ENCODE measurements at regions not wholly inside any gene's neighbourhood (a gene's known extent, or its start where the extent isn't known, plus 50 kb on each side); places are given as distances from the start of the nearest gene placed in this dataset.
"Not testable (repeated sequence)": the region's sequence is repeated elsewhere in the genome, so short reads cannot be mapped to it uniquely, and the experiment has no call there.

DNA sequence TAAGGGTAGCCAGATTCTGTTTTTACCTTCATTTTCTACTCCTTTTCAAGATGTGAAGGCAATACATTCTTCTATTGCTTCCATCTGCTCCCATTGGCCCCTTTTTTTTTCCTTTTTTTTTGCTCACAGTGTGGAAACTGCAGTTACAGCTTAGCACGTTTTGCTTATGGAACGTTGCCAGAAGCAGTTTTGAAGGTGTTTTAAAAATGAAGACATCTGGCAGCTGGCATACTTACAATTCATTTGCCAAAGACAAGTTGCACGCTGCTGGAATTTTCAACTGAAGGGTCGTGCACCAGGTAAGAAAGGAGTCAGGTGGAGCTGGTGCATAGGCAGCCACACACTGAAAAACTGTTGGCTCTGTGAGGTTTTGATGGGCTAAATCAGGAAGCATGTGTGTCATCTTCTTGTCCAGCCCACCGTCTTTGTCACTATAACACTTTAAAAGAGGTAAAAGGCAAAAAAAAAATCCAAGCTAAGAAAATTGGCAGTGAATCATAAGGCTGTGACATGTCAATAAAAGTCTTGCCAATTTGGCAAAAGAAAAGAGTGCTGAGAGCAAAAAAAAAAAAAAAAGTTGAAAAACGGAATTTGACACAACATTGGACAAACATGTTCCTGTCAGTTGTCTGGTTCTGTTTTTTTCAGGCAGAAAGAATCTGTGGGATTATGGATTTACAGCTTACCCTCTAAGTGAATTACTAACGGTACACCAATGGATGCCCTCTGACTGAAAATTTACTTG is 225.4 kb upstream of the SOX2 start:
- no peak for DNase-seq (ENCODE audit: low read depth)
- TF ChIP-seq, protein P1, sequence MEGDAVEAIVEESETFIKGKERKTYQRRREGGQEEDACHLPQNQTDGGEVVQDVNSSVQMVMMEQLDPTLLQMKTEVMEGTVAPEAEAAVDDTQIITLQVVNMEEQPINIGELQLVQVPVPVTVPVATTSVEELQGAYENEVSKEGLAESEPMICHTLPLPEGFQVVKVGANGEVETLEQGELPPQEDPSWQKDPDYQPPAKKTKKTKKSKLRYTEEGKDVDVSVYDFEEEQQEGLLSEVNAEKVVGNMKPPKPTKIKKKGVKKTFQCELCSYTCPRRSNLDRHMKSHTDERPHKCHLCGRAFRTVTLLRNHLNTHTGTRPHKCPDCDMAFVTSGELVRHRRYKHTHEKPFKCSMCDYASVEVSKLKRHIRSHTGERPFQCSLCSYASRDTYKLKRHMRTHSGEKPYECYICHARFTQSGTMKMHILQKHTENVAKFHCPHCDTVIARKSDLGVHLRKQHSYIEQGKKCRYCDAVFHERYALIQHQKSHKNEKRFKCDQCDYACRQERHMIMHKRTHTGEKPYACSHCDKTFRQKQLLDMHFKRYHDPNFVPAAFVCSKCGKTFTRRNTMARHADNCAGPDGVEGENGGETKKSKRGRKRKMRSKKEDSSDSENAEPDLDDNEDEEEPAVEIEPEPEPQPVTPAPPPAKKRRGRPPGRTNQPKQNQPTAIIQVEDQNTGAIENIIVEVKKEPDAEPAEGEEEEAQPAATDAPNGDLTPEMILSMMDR (IDR thresholded peaks at IDR 0.05; ENCODE audit: low read length, missing control alignments): no peak
- H3K4me3 ChIP-seq (replicated peaks; ENCODE audit: low read depth, low read length): no peak overlapping the region

DNA sequence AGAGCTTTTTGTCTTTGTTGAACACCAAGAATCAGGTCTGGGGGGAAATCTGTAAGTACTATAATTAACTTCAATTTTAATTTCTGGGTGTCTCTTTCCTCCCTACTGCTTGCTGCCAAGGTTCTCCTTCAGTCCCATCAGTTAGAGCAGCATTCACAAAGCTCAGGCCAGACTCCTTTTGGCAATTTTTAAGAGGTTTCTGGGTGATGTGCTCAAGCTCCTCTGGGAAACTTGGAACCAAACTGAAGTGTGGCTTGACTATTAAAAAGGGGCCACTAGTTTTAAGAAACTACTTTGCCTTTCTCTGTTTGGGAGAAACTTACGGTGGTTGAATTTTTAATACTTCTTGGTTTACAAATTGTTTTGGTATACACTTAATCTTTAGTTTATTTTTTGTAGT is 227.7 kb upstream of the SOX2 start:
- no peak overlapping the region for H3K4me3 ChIP-seq (replicated peaks; ENCODE audit: low read depth, low read length)
- TF ChIP-seq, protein P1 (IDR thresholded peaks at IDR 0.05; ENCODE audit: low read length, missing control alignments): no peak
- no peak for DNase-seq (ENCODE audit: low read depth)

DNA sequence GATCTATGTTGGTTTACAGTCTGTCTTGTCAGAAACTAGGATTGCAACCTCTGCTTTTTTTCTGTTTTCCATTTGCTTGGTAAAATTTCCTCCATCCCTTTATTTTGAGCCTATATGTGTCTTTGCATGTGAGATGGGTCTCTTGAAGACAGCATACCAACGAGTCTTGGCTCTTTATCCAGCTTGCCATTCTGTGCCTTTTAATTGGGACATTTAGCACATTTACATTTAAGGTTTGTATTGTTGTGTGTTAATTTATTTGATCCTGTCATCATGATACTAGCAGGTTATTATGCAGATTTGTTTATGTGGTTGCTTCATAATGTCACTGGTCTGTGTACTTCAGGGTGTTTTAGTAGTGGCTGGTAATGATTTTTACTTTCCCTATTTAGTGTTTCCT is 236.6 kb upstream of the SOX2 start:
- H3K4me3 ChIP-seq (replicated peaks; ENCODE audit: low read depth, low read length); DNase-seq (ENCODE audit: low read depth): not testable (repeated sequence)

DNA sequence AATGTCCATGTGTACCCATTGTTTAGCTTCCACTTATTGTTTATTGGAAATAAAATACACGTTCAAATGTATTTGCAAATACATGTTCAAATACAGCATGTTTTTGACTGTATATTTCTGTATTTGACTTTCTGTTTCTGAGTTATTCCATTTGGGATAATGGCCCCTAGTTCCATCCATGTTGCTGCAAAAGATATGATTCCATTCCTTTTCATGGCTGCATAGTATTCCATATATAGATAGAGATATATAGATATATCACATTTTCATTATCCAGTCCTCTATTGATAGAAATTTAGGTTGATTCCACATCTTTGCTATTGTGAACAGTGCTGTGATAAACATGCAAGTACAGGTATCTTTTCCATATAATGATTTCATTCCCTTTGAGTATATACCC is 241.4 kb upstream of the SOX2 start:
- DNase-seq (ENCODE audit: low read depth): no peak
- H3K4me3 ChIP-seq (replicated peaks; ENCODE audit: low read depth, low read length): no peak overlapping the region
- TF ChIP-seq, protein P1 (IDR thresholded peaks at IDR 0.05; ENCODE audit: low read length, missing control alignments): no peak

DNA sequence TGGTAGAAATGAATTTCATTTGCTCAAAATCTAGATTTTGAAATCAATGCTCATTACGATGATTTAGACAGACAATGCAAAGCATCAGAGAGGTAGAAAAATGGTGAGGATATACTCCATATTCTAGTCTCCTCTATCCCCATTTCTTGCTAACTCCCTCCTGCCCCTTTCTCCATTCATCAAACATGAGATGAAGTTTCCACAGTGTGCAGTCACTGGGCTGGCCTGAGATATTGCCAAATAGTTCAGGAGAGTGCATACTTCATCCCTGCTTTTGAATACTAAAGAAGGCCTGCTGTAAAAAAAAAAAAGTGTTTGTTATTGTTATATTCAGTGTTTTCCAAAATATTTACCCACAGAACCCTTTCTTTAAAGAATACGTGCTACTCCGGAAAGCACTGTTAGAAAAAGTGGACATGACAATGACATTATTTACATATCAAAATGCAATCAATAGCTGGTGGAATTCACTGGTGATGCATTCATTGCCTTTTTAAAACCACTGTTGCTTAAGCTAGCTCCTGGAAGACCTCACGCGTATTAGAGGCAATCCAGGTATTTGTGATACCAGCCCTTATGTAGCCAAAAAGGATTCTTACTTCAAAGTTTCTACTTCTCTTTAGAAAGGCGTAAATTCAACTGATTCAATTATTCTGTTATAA is 247.6 kb upstream of the SOX2 start:
- no peak for DNase-seq (ENCODE audit: low read depth)
- TF ChIP-seq, protein P1 (IDR thresholded peaks at IDR 0.05; ENCODE audit: low read length, missing control alignments): no peak
- no peak overlapping the region for H3K4me3 ChIP-seq (replicated peaks; ENCODE audit: low read depth, low read length)

DNA sequence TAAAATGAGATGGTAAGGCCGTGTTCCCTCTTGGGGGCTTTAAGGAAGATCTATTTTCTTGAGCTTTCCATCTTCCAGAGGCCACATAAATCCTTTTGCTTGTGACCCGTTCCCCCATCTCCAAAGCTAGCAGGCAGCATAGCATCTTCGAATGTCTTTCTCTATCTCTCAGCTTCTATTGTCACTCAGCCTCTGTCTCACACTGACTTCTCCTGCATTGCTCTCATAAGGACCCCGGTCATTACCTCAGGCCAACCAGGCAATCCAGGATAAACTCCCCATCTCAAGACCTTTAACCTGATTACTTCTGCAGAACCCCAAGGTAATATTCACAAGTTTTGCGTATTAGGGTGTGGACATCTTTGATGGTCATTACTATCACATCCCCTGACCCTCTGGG is 250.3 kb upstream of the SOX2 start:
- TF ChIP-seq, protein P1 (IDR thresholded peaks at IDR 0.05; ENCODE audit: low read length, missing control alignments): no peak
- no peak overlapping the region for H3K4me3 ChIP-seq (replicated peaks; ENCODE audit: low read depth, low read length)
- no peak for DNase-seq (ENCODE audit: low read depth)

DNA sequence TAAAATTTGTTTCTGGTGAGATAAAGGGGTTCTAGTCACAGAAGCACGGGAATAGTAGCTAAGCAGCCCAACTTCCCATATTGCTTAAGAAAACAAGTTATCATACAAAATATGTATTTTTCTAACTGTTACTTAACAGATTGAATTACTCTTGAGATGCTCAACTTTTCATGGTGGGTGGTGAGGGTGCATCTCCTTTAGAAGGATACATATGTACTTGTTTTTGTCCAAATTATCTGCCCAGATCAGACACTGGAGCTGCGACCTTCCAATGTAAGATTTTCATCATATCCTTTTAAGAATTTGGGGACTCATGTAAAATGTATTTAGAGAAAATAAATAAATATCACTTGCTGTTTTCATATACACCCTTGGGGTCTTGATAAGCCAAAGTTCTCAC is 252.2 kb upstream of the SOX2 start:
- DNase-seq (ENCODE audit: low read depth): no peak
- H3K4me3 ChIP-seq (replicated peaks; ENCODE audit: low read depth, low read length): no peak overlapping the region
- TF ChIP-seq, protein P1 (IDR thresholded peaks at IDR 0.05; ENCODE audit: low read length, missing control alignments): no peak
